H1 (cell line): ENCODE measurements at regions not wholly inside any gene's neighbourhood (a gene's known extent, or its start where the extent isn't known, plus 50 kb on each side); places are given as distances from the start of the nearest gene placed in this dataset.

ENCODE experiments used
- CTCF ChIA-PET: fragments of 300-600 bp; sonication (Branson Sonifier 250); formaldehyde crosslinking; loops from one replicate; lab custom pipeline; 2021; ENCODE audit not compliant: partially characterized antibody; lab: Charles Lee
- POLR2A ChIA-PET: fragments of 300-600 bp; sonication (Branson Sonifier 250); formaldehyde crosslinking; loops from one replicate; lab custom pipeline; 2021; ENCODE audit warnings: inconsistent platforms; ENCODE audit not compliant: partially characterized antibody; lab: Charles Lee
- DNase-seq, 2 experiments: peaks; one replicate each; pipeline versions ENCODE4 v3.0.0 to v3.0.0-alpha.2; 2010 to 2022; ENCODE audit warnings: low spot score in 2 of 2, low read depth in 1 of 2, mixed read lengths in 1 of 2
- FAIRE-seq: peaks from 2 replicates; lab custom pipeline; 2011; peaks lifted over from hg19 to GRCh38; lab: Jason Lieb, UNC
- H2AFZ ChIP-seq: 2 replicates; pipeline ENCODE4 v1.8.1; 2012; ENCODE audit warnings: low read length, inconsistent platforms
- H2AK5ac ChIP-seq: 2 replicates; pipeline ENCODE4 v1.6.1; 2013; ENCODE audit warnings: low read depth, low read length
- H2BK120ac ChIP-seq: replicated peaks from 2 replicates; pipeline ENCODE3; 2013; ENCODE audit warnings: low read depth, low read length, inconsistent platforms
- H2BK12ac ChIP-seq: 2 replicates; pipeline ENCODE4 v1.6.1; 2013; ENCODE audit warnings: low read depth, low read length
- H2BK15ac ChIP-seq: 2 replicates; pipeline ENCODE4 v1.6.1; 2013; ENCODE audit warnings: low read length
- H2BK20ac ChIP-seq: 2 replicates; pipeline ENCODE4 v1.6.1; 2013; ENCODE audit warnings: low read length
- H2BK5ac ChIP-seq: 2 replicates; pipeline ENCODE4 v1.6.1; 2013; ENCODE audit warnings: low read depth, low read length
- H3K14ac ChIP-seq: 2 replicates; pipeline ENCODE4 v1.6.1; 2013; ENCODE audit warnings: inconsistent platforms; ENCODE audit not compliant: insufficient read length
- H3K18ac ChIP-seq: 2 replicates; pipeline ENCODE4 v1.6.1; 2013; ENCODE audit warnings: low read length; ENCODE audit errors: extremely low read depth
- H3K23ac ChIP-seq: 2 replicates; pipeline ENCODE4 v1.6.1; 2013; ENCODE audit warnings: inconsistent platforms; ENCODE audit not compliant: insufficient read length
- H3K23me2 ChIP-seq: 2 replicates; pipeline ENCODE4 v1.6.1; 2013; ENCODE audit warnings: low read depth, low read length
- H3K27ac ChIP-seq: 2 replicates; pipeline ENCODE4 v1.6.1; 2011; ENCODE audit warnings: low read depth, low read length, inconsistent platforms
- H3K27me3 ChIP-seq, 4 experiments: replicated peaks in 1 of 4; 1 replicate in 1 of 4; 2 replicates in 3 of 4; pipeline versions ENCODE4 v1.6.1 to v1.8.1; 2011 to 2013; ENCODE audit warnings: low read length in 3 of 4, mild to moderate bottlenecking in 3 of 4, inconsistent platforms in 2 of 4, mixed read lengths in 2 of 4, moderate library complexity in 1 of 4; ENCODE audit not compliant: control insufficient read depth in 3 of 4, insufficient read depth in 3 of 4; ENCODE audit errors: extremely low read depth in 1 of 4
- H3K36me3 ChIP-seq, 4 experiments: 2 replicates each; pipeline versions ENCODE4 v1.6.1 to v1.8.1; 2011 to 2013; ENCODE audit warnings: mild to moderate bottlenecking in 4 of 4, low read length in 3 of 4, moderate library complexity in 2 of 4, control low read depth in 1 of 4, inconsistent platforms in 1 of 4; ENCODE audit not compliant: insufficient read depth in 4 of 4, control insufficient read depth in 2 of 4
- H3K4ac ChIP-seq: replicated peaks from 2 replicates; pipeline ENCODE3; 2013; ENCODE audit warnings: low read length, low read depth, mixed read lengths, inconsistent platforms; ENCODE audit not compliant: insufficient read length
- H3K4me1 ChIP-seq, 4 experiments: replicated peaks in 1 of 4; 1 replicate in 1 of 4; 2 replicates in 3 of 4; pipeline versions ENCODE4 v1.6.1 to v1.8.1; 2011 to 2013; ENCODE audit warnings: low read length in 3 of 4, inconsistent platforms in 2 of 4, mixed read lengths in 1 of 4; ENCODE audit not compliant: insufficient read depth in 4 of 4, control insufficient read depth in 3 of 4
- H3K4me2 ChIP-seq, 2 experiments: 2 replicates each; pipeline versions ENCODE4 v1.6.1 to v1.8.1; 2011 to 2013; ENCODE audit warnings: low read depth in 2 of 2, low read length in 2 of 2, control low read depth in 1 of 2, inconsistent platforms in 1 of 2, mild to moderate bottlenecking in 1 of 2; ENCODE audit not compliant: insufficient read depth in 1 of 2
- H3K4me3 ChIP-seq, 4 experiments: fragments of 200-600, 300-600 bp in 1 of 4; sonication (generic), shearing (Covaris generic), sonication (Bioruptor Twin) in 1 of 4; 2 replicates each; pipeline versions ENCODE4 v1.5.1 to v1.8.1; 2011 to 2016; ENCODE audit warnings: low read length in 4 of 4, low read depth in 3 of 4, control low read depth in 2 of 4, inconsistent platforms in 2 of 4, mild to moderate bottlenecking in 2 of 4, mixed read lengths in 1 of 4, moderate library complexity in 1 of 4; ENCODE audit not compliant: insufficient read depth in 2 of 4; ENCODE audit errors: extremely low read depth in 1 of 4
- H3K56ac ChIP-seq: replicated peaks from 2 replicates; pipeline ENCODE3; 2013; ENCODE audit warnings: low read depth, mild to moderate bottlenecking, mixed read lengths, low read length, inconsistent platforms; ENCODE audit not compliant: insufficient read length
- H3K79me1 ChIP-seq: 2 replicates; pipeline ENCODE4 v1.6.1; 2013; ENCODE audit warnings: low read depth, low read length, control low read depth
- H3K79me2 ChIP-seq, 2 experiments: 2 replicates each; pipeline versions ENCODE4 v1.6.1 to v1.8.1; 2012 to 2013; ENCODE audit warnings: low read length in 2 of 2, mild to moderate bottlenecking in 2 of 2, inconsistent platforms in 1 of 2; ENCODE audit not compliant: insufficient read depth in 2 of 2, control insufficient read depth in 1 of 2
- H3K9ac ChIP-seq, 4 experiments: replicated peaks in 1 of 4; 1 replicate in 1 of 4; 2 replicates in 3 of 4; pipeline versions ENCODE4 v1.6.1 to v1.8.1; 2011 to 2013; ENCODE audit warnings: low read depth in 3 of 4, low read length in 3 of 4, control low read depth in 2 of 4, mild to moderate bottlenecking in 2 of 4, moderate library complexity in 2 of 4, inconsistent platforms in 1 of 4; ENCODE audit errors: extremely low read depth in 1 of 4
- H3K9me3 ChIP-seq, 2 experiments: 2 replicates each; pipeline versions ENCODE4 v1.6.1 to v1.8.1; 2012 to 2013; ENCODE audit warnings: mild to moderate bottlenecking in 2 of 2, moderate library complexity in 2 of 2, control low read depth in 1 of 2, inconsistent platforms in 1 of 2, low read depth in 1 of 2, low read length in 1 of 2, mixed read lengths in 1 of 2; ENCODE audit not compliant: insufficient read depth in 2 of 2
- H4K20me1 ChIP-seq, 2 experiments: replicated peaks in 1 of 2; 2 replicates each; pipeline versions ENCODE3 to v1.8.1; 2011 to 2013; ENCODE audit warnings: inconsistent platforms in 2 of 2, low read length in 2 of 2, mild to moderate bottlenecking in 1 of 2; ENCODE audit not compliant: insufficient read depth in 2 of 2, control insufficient read depth in 1 of 2
- H4K5ac ChIP-seq: 2 replicates; pipeline ENCODE4 v1.6.1; 2013; ENCODE audit warnings: low read length, low read depth, mixed read lengths, inconsistent platforms; ENCODE audit not compliant: insufficient read length
- H4K8ac ChIP-seq: 2 replicates; pipeline ENCODE4 v1.8.0; 2013; ENCODE audit warnings: mild to moderate bottlenecking, moderate library complexity, low read length, inconsistent platforms; ENCODE audit not compliant: insufficient read depth; ENCODE audit errors: extremely low read depth
- H4K91ac ChIP-seq: replicated peaks from 2 replicates; pipeline ENCODE3; 2013; ENCODE audit warnings: low read length, mixed read lengths, inconsistent platforms; ENCODE audit not compliant: insufficient read length
- BRCA1 ChIP-seq: IDR thresholded peaks from 2 replicates; pipeline ENCODE4 v1.6.1; 2012; ENCODE audit warnings: low read depth, low read length, improper control_type of control experiment
- CBX8 ChIP-seq: fragments of 300-800, 300-1000 bp; sonication (generic); IDR thresholded peaks from 2 replicates; pipeline ENCODE4 v1.7.1; 2016; ENCODE audit warnings: low read depth, low read length, borderline replicate concordance
- EGR1 ChIP-seq: IDR thresholded peaks from 2 replicates; pipeline ENCODE4 v1.6.1; 2011; ENCODE audit warnings: low read depth, low read length, borderline replicate concordance
- EP300 ChIP-seq, 2 experiments: IDR thresholded peaks; 1 replicate in 1 of 2; 2 replicates in 1 of 2; pipeline ENCODE4 v1.6.1; 2011 to 2012; ENCODE audit warnings: low read depth in 2 of 2, low read length in 2 of 2, mild to moderate bottlenecking in 2 of 2, borderline replicate concordance in 1 of 2, inconsistent platforms in 1 of 2, moderate library complexity in 1 of 2
- GTF2F1 ChIP-seq: IDR thresholded peaks from 2 replicates; pipeline ENCODE4 v1.6.1; 2012; ENCODE audit warnings: low read depth, low read length, improper control_type of control experiment, borderline replicate concordance
- POLR2AphosphoS5 ChIP-seq: IDR thresholded peaks from 2 replicates; pipeline ENCODE4 v1.6.1; 2011; ENCODE audit warnings: low read depth, low read length
- POU5F1 ChIP-seq: IDR thresholded peaks from 2 replicates; pipeline ENCODE4 v1.6.1; 2011; ENCODE audit warnings: low read depth, mild to moderate bottlenecking, low read length, moderate library complexity
- RBBP5 ChIP-seq: IDR thresholded peaks from 2 replicates; pipeline ENCODE4 v1.7.1; 2012; ENCODE audit warnings: low read depth, mild to moderate bottlenecking, inconsistent platforms, low read length, moderate library complexity, borderline replicate concordance
- RXRA ChIP-seq: IDR thresholded peaks from 2 replicates; pipeline ENCODE4 v1.6.1; 2011; ENCODE audit warnings: low read depth, mild to moderate bottlenecking, low read length, moderate library complexity; ENCODE audit not compliant: insufficient read depth
- SRF ChIP-seq: IDR thresholded peaks from 2 replicates; pipeline ENCODE4 v1.6.1; 2011; ENCODE audit warnings: mild to moderate bottlenecking, low read depth, low read length, moderate library complexity
- TAF7 ChIP-seq: optimal IDR thresholded peaks from 2 replicates; pipeline ENCODE3; 2011; ENCODE audit warnings: low read depth, mild to moderate bottlenecking, inconsistent platforms, low read length, moderate library complexity, borderline replicate concordance
- TBP ChIP-seq: IDR thresholded peaks from 2 replicates; pipeline ENCODE4 v1.6.1; 2011; ENCODE audit warnings: low read depth, low read length, improper control_type of control experiment
- WGBS, 2 experiments: shearing (Covaris generic) in 1 of 2; methylation state at CpG; one replicate each; pipeline versions ENCODE4 v1.1.6 to v1.1.7; 2013 to 2015; ENCODE audit warnings: low lambda C conversion rate in 2 of 2, mixed read lengths in 2 of 2, inconsistent platforms in 1 of 2, low coverage in 1 of 2, missing lambda C conversion rate in 1 of 2; ENCODE audit not compliant: insufficient replicate concordance in 2 of 2, insufficient coverage in 1 of 2, insufficient read length in 1 of 2; ENCODE audit errors: extremely low coverage in 1 of 2, missing lambda C conversion rate in 1 of 2; 5-methylcytosine and 5-hydroxymethylcytosine counted together
- TF ChIP-seq, protein P1 (sequence below): IDR thresholded peaks from 2 replicates; pipeline ENCODE4 v1.6.1; 2011; ENCODE audit warnings: low read depth, mild to moderate bottlenecking, low read length; ENCODE audit not compliant: insufficient read depth
- TF ChIP-seq, protein P2 (sequence below): IDR thresholded peaks from 2 replicates; pipeline ENCODE4 v1.6.1; 2012; ENCODE audit warnings: inconsistent platforms

DNA sequence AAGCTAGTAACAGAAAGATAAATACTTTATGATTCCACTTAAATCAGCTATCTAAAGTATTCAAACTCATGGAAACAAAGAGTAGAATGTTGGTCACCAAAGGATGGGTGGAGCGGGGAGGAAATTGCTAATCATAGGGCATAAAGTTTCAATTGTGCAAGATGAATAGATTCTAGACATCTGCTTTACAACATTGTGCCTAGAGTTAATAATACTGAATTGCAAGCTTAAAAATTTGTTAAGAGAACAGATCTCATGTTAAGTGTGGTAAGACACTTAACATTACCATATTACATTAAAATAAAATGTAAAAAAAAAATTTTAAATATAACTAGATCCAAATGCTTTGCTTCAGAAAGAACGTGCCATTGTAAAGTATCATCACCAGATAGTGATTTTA is 411.1 kb upstream of the MBL2 start:
- WGBS, 2 experiments = 96% methylated on average over 2 of the region's 2 CpGs; no CpG with 5 or more reads in 1 of the 2 experiments
- Histone ChIP-seq H3K9me3 (peaks cover 15 to 18% of the 10 kb centered on the region in 2 experiments), H3K14ac (no peak overlapping the region), H3K9ac (no peak overlapping the region), H3K4me1 (no peaks in the 10 kb centered on the region), H2AK5ac (no peak overlapping the region), H2BK120ac (no peak overlapping the region), H3K79me1 (no peaks in the 10 kb centered on the region), H2BK12ac (no peak overlapping the region), H3K27ac (no peak overlapping the region), H4K91ac (no peak overlapping the region), H2BK20ac (no peak overlapping the region), H3K4me3 (no peak overlapping the region), H2BK5ac (no peak overlapping the region), H3K23ac (no peak overlapping the region), H4K20me1 (no peaks in the 10 kb centered on the region), H3K23me2 (no peaks in the 10 kb centered on the region), H2BK15ac (no peak overlapping the region), H3K4ac (no peak overlapping the region), H3K4me2 (no peak overlapping the region), H3K18ac (no peak overlapping the region), H3K56ac (no peak overlapping the region), H3K36me3 (no peaks in the 10 kb centered on the region; a peak in 1 of 8 replicates), H4K5ac (no peak overlapping the region), H2AFZ (no peak overlapping the region), H4K8ac (no peak overlapping the region), H3K27me3 (no peaks in the 10 kb centered on the region), H3K79me2 (no peaks in the 10 kb centered on the region)
- CTCF ChIA-PET = interaction anchor here (1.4 to 1.9 kb wide), 2 partner anchors 233 to 300 kb away, joined by 3 to 4 read pairs; no protein-coding TSS in a partner anchor
- FAIRE-seq (no peak), DNase-seq (no peak)
- POLR2A ChIA-PET = no interaction called here
- TF ChIP-seq BRCA1 (no peak), RBBP5 (no peak), EGR1 (no peak), TBP (no peak), POLR2AphosphoS5 (no peak), POU5F1 (no peak), SRF (no peak), GTF2F1 (no peak), CBX8 (no peak), RXRA (no peak), EP300 (IDR thresholded peaks at IDR 0.05; ENCODE audit: borderline replicate concordance in 1 of 2, low read depth in 2 of 2, low read length in 2 of 2) (no peak), TAF7 (no peak)
- TF ChIP-seq, protein P1, sequence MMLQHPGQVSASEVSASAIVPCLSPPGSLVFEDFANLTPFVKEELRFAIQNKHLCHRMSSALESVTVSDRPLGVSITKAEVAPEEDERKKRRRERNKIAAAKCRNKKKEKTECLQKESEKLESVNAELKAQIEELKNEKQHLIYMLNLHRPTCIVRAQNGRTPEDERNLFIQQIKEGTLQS = no peak
- TF ChIP-seq, protein P2, sequence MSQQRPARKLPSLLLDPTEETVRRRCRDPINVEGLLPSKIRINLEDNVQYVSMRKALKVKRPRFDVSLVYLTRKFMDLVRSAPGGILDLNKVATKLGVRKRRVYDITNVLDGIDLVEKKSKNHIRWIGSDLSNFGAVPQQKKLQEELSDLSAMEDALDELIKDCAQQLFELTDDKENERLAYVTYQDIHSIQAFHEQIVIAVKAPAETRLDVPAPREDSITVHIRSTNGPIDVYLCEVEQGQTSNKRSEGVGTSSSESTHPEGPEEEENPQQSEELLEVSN = no peak
